IMR-90 (cell line): ENCODE measurements at regions not wholly inside any gene's neighbourhood (a gene's known extent, or its start where the extent isn't known, plus 50 kb on each side); places are given as distances from the start of the nearest gene placed in this dataset.

Experiments
- ATAC-seq: fragments of 200-7000 bp; cut with Tn5 transposase; 2 replicates; pipeline ENCODE4 v1.9.1; 2020; ENCODE audit warnings: low read depth, mild to moderate bottlenecking, moderate library complexity
- BruUV-seq: library from RNA; stranded (reverse); fragments of 400-500 nt; replicated peaks from 2 replicates; lab custom pipeline; 2021; lab: Mats Ljungman, UMichigan
- CTCF ChIA-PET: fragments of 300-600 bp; formaldehyde crosslinking; extraction: SDS; loops from one replicate; lab custom pipeline; 2021; ENCODE audit warnings: antibody characterized with exemption; lab: Yijun Ruan, JAX
- POLR2A ChIA-PET: fragments of 300-600 bp; sonication (Branson Sonifier 250); formaldehyde crosslinking; loops from one replicate; lab custom pipeline; 2022; ENCODE audit warnings: antibody characterized with exemption; ENCODE audit not compliant: unreplicated experiment; lab: Charles Lee
- DNase-seq: peaks from one replicate; pipeline ENCODE4 v3.0.0; 2013
- H2AFZ ChIP-seq: replicated peaks from 2 replicates; pipeline ENCODE3; 2013; ENCODE audit warnings: low read length, mild to moderate bottlenecking; ENCODE audit not compliant: poor library complexity
- H2AK5ac ChIP-seq: 2 replicates; pipeline ENCODE4 v1.6.1; 2013; ENCODE audit warnings: low read depth, low read length, inconsistent platforms
- H2AK9ac ChIP-seq: replicated peaks from 2 replicates; pipeline ENCODE3; 2013; ENCODE audit warnings: mild to moderate bottlenecking, low read depth, low read length, moderate library complexity; ENCODE audit not compliant: poor library complexity
- H2BK120ac ChIP-seq: 2 replicates; pipeline ENCODE4 v1.6.1; 2013; ENCODE audit warnings: low read depth, low read length, inconsistent platforms
- H2BK15ac ChIP-seq: 3 replicates; pipeline ENCODE4 v1.6.1; 2013; ENCODE audit warnings: low read depth, low read length, inconsistent platforms
- H2BK20ac ChIP-seq: 2 replicates; pipeline ENCODE4 v1.6.1; 2013; ENCODE audit warnings: low read depth, mild to moderate bottlenecking, inconsistent platforms, low read length, moderate library complexity
- H2BK5ac ChIP-seq: 2 replicates; pipeline ENCODE4 v1.6.1; 2013; ENCODE audit warnings: mild to moderate bottlenecking, low read depth, low read length, inconsistent platforms; ENCODE audit not compliant: poor library complexity, severe bottlenecking
- H3K14ac ChIP-seq: replicated peaks from 2 replicates; pipeline ENCODE4 v1.6.1; 2013; ENCODE audit warnings: low read depth, low read length, inconsistent platforms
- H3K18ac ChIP-seq: 2 replicates; pipeline ENCODE4 v1.6.1; 2013; ENCODE audit warnings: low read depth, low read length, control low read depth
- H3K23ac ChIP-seq: 2 replicates; pipeline ENCODE4 v1.6.1; 2013; ENCODE audit warnings: low read depth, low read length, inconsistent platforms
- H3K27ac ChIP-seq: 2 replicates; pipeline ENCODE4 v1.5.1; 2013; ENCODE audit warnings: mild to moderate bottlenecking, control low read depth, low read length; ENCODE audit not compliant: insufficient read depth
- H3K27me3 ChIP-seq: 2 replicates; pipeline ENCODE4 v1.6.1; 2013; ENCODE audit warnings: low read length; ENCODE audit not compliant: control insufficient read depth, insufficient read depth
- H3K36me3 ChIP-seq: 2 replicates; pipeline ENCODE4 v1.6.1; 2013; ENCODE audit warnings: low read length, mixed read lengths; ENCODE audit not compliant: control insufficient read depth, insufficient read depth
- H3K4ac ChIP-seq: 2 replicates; pipeline ENCODE4 v1.6.1; 2013; ENCODE audit warnings: low read depth, low read length, inconsistent platforms
- H3K4me1 ChIP-seq: 2 replicates; pipeline ENCODE4 v1.6.1; 2013; ENCODE audit warnings: low read length, mixed read lengths; ENCODE audit not compliant: control insufficient read depth, insufficient read depth
- H3K4me2 ChIP-seq: 2 replicates; pipeline ENCODE4 v1.6.1; 2013; ENCODE audit warnings: low read depth, mild to moderate bottlenecking, control low read depth, low read length, moderate library complexity
- H3K4me3 ChIP-seq: 2 replicates; pipeline ENCODE4 v1.5.1; 2013; ENCODE audit warnings: low read depth, mild to moderate bottlenecking, control low read depth, low read length, moderate library complexity; ENCODE audit not compliant: insufficient read depth
- H3K56ac ChIP-seq: 2 replicates; pipeline ENCODE4 v1.6.1; 2013; ENCODE audit warnings: low read length, inconsistent platforms; ENCODE audit not compliant: insufficient read depth; ENCODE audit errors: extremely low read depth
- H3K79me1 ChIP-seq, 2 experiments: 2 replicates each; pipeline ENCODE4 v1.6.1; 2013; ENCODE audit warnings: low read length in 2 of 2, inconsistent platforms in 1 of 2, low read depth in 1 of 2
- H3K9ac ChIP-seq: 2 replicates; pipeline ENCODE4 v1.6.1; 2013; ENCODE audit warnings: low read depth, low read length, control low read depth
- H3K9me1 ChIP-seq: 2 replicates; pipeline ENCODE4 v1.6.1; 2013; ENCODE audit warnings: low read length, inconsistent platforms; ENCODE audit not compliant: insufficient read depth
- H3K9me3 ChIP-seq: 2 replicates; pipeline ENCODE4 v1.6.1; 2013; ENCODE audit warnings: low read length; ENCODE audit not compliant: control insufficient read depth, insufficient read depth
- H4K20me1 ChIP-seq: 2 replicates; pipeline ENCODE4 v1.6.1; 2013; ENCODE audit warnings: low read length, inconsistent platforms; ENCODE audit not compliant: insufficient read depth
- H4K5ac ChIP-seq: 2 replicates; pipeline ENCODE4 v1.6.1; 2013; ENCODE audit warnings: mild to moderate bottlenecking, low read depth, low read length, control low read depth
- H4K8ac ChIP-seq, 2 experiments: 2 replicates each; pipeline ENCODE4 v1.6.1; 2013; ENCODE audit warnings: low read depth in 2 of 2, low read length in 2 of 2, control low read depth in 1 of 2, inconsistent platforms in 1 of 2
- H4K91ac ChIP-seq: 2 replicates; pipeline ENCODE4 v1.6.1; 2013; ENCODE audit warnings: low read depth, low read length, inconsistent platforms; ENCODE audit not compliant: insufficient read depth
- BHLHE40 ChIP-seq: fragments of 150-350 bp; IDR thresholded peaks from 2 replicates; pipeline ENCODE4 v1.6.1; 2016; ENCODE audit warnings: mild to moderate bottlenecking, low read depth, low read length
- CEBPB ChIP-seq: IDR thresholded peaks from 2 replicates; pipeline ENCODE4 v1.6.1; 2012; ENCODE audit warnings: low read depth, low read length, improper control_type of control experiment
- CHD1 ChIP-seq: IDR thresholded peaks from 2 replicates; pipeline ENCODE4 v1.6.1; 2012; ENCODE audit warnings: low read depth, low read length, improper control_type of control experiment
- FOS ChIP-seq: fragments of 150-350 bp; IDR thresholded peaks from 2 replicates; pipeline ENCODE4 v1.6.1; 2016; ENCODE audit warnings: low read depth, low read length
- MAZ ChIP-seq: IDR thresholded peaks from 2 replicates; pipeline ENCODE4 v1.6.1; 2012; ENCODE audit warnings: low read depth, mild to moderate bottlenecking, low read length, improper control_type of control experiment, moderate library complexity, borderline replicate concordance
- MXI1 ChIP-seq: IDR thresholded peaks from 2 replicates; pipeline ENCODE4 v1.6.1; 2012; ENCODE audit warnings: low read depth, mild to moderate bottlenecking, low read length, moderate library complexity, borderline replicate concordance
- NFE2L2 ChIP-seq: fragments of 150-350 bp; IDR thresholded peaks from 2 replicates; pipeline ENCODE4 v1.6.1; 2016; ENCODE audit warnings: low read depth, mild to moderate bottlenecking, low read length
- POLR2A ChIP-seq: IDR thresholded peaks from 2 replicates; pipeline ENCODE4 v1.6.1; 2012; ENCODE audit warnings: mild to moderate bottlenecking, low read depth, low read length
- RFX5 ChIP-seq: IDR thresholded peaks from 2 replicates; pipeline ENCODE4 v1.8.0; 2012; ENCODE audit warnings: low read depth, mild to moderate bottlenecking, low read length, moderate library complexity
- SMC3 ChIP-seq: fragments of 150-350 bp; IDR thresholded peaks from 2 replicates; pipeline ENCODE4 v1.6.1; 2016; ENCODE audit warnings: low read depth, mild to moderate bottlenecking, antibody characterized with exemption, low read length, moderate library complexity
- WGBS, 2 experiments: methylation state at CpG; one replicate each; pipeline versions ENCODE4 v1.1.5 to v1.1.7; 2013; ENCODE audit warnings: missing lambda C conversion rate in 2 of 2; ENCODE audit not compliant: insufficient read length in 1 of 2; ENCODE audit errors: extremely low coverage in 2 of 2; 5-methylcytosine and 5-hydroxymethylcytosine counted together
- dilution Hi-C: fragments of 300-500 bp; cut with HindIII; formaldehyde crosslinking; loops from one replicate; pipeline ENCODE4 v1.14.3; 2018; ENCODE audit warnings: low sequenced_read_pairs; ENCODE audit not compliant: unreplicated experiment
- in situ Hi-C: fragments of 300-500 bp; cut with MboI; formaldehyde crosslinking; loops from 3 replicates; pipeline ENCODE4 v1.14.3; 2019; ENCODE audit warnings: low sequenced_read_pairs, inconsistent platforms, mixed read lengths
- intact Hi-C: fragments of 100-400 bp; cut with micrococcal nuclease; formaldehyde crosslinking; loops from 2 replicates; pipeline ENCODE4 v1.10.0; 2022
- TF ChIP-seq, protein P1 (sequence below): fragments of 150-350 bp; IDR thresholded peaks from 2 replicates; pipeline ENCODE4 v1.6.1; 2016; ENCODE audit warnings: low read depth, mild to moderate bottlenecking, low read length, moderate library complexity, borderline replicate concordance
- TF ChIP-seq, protein P2 (sequence below): fragments of 150-350 bp; IDR thresholded peaks from 2 replicates; pipeline ENCODE4 v1.6.1; 2017; ENCODE audit warnings: mild to moderate bottlenecking, antibody characterized with exemption, low read length, low read depth

DNA sequence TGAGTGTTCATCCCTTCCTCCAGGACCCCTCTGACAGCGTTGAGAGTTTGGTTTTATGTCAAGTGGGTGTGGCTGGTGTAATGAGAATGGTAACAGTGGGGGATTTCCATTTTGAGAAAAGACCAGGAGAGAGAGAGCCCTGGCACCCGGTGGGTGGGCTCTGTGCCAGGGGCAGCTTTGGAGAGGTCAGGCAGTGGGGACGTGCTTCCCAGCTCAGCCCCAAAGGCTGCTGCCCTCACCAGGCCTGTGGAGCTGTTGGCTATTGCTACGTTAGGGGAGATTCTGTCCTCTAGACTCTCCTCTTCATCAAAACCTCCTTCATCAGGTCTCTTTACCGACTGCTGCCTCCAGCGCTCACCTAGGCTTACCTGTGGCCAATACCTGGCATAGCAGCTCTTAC lies 176.3 kb downstream of the PTPRU start:
- TF ChIP-seq RFX5 (no peak), CHD1 (no peak), POLR2A (no peak), SMC3 (no peak), MXI1 (no peak), FOS (no peak), MAZ (no peak), NFE2L2 (no peak), CEBPB (no peak), BHLHE40 (no peak)
- TF ChIP-seq, protein P1, sequence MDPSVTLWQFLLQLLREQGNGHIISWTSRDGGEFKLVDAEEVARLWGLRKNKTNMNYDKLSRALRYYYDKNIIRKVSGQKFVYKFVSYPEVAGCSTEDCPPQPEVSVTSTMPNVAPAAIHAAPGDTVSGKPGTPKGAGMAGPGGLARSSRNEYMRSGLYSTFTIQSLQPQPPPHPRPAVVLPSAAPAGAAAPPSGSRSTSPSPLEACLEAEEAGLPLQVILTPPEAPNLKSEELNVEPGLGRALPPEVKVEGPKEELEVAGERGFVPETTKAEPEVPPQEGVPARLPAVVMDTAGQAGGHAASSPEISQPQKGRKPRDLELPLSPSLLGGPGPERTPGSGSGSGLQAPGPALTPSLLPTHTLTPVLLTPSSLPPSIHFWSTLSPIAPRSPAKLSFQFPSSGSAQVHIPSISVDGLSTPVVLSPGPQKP = no peak
- TF ChIP-seq, protein P2, sequence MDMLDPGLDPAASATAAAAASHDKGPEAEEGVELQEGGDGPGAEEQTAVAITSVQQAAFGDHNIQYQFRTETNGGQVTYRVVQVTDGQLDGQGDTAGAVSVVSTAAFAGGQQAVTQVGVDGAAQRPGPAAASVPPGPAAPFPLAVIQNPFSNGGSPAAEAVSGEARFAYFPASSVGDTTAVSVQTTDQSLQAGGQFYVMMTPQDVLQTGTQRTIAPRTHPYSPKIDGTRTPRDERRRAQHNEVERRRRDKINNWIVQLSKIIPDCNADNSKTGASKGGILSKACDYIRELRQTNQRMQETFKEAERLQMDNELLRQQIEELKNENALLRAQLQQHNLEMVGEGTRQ = no peak
- dilution Hi-C loops = no loop called here
- no peak overlapping the region for H2BK15ac ChIP-seq
- no TSS peak for BruUV-seq
- H4K91ac ChIP-seq = no peak overlapping the region
- no peaks in the 10 kb centered on the region for H3K36me3 ChIP-seq
- no peak overlapping the region for H4K5ac ChIP-seq
- no peak overlapping the region for H3K56ac ChIP-seq
- no peaks in the 10 kb centered on the region for H3K9me1 ChIP-seq
- no peak for ATAC-seq
- H2AFZ ChIP-seq = peak overlapping the region; percentile 11
- intact Hi-C loops = no loop called here
- in situ Hi-C loops = no loop called here
- no peak overlapping the region for H2BK20ac ChIP-seq
- no peak overlapping the region for H4K8ac ChIP-seq
- DNase-seq = no peak
- no peak overlapping the region for H2BK120ac ChIP-seq
- no peak overlapping the region for H3K4me2 ChIP-seq
- H3K23ac ChIP-seq = no peak overlapping the region
- H3K4me1 ChIP-seq = no peaks in the 10 kb centered on the region
- ChIA-PET POLR2A (no interaction called here), CTCF (no interaction called here)
- no peak overlapping the region for H3K4me3 ChIP-seq
- H3K27ac ChIP-seq = no peak overlapping the region
- WGBS, 2 experiments = no CpG with 5 or more reads among the region's 6 CpGs
- H2AK5ac ChIP-seq = no peak overlapping the region
- no peak overlapping the region for H2AK9ac ChIP-seq
- H3K14ac ChIP-seq = no peak overlapping the region
- H3K9me3 ChIP-seq = no peaks in the 10 kb centered on the region
- H3K79me1 ChIP-seq = no peaks in the 10 kb centered on the region
- no peak overlapping the region for H2BK5ac ChIP-seq
- H4K20me1 ChIP-seq = no peaks in the 10 kb centered on the region
- H3K18ac ChIP-seq = no peak overlapping the region
- H3K27me3 ChIP-seq = peaks cover 2% of the 10 kb centered on the region; the same call in 1 of the 2 replicates
- H3K4ac ChIP-seq = no peak overlapping the region
- H3K9ac ChIP-seq = no peak overlapping the region
